Osteoblast (primary cell): ENCODE measurements at regions not wholly inside any gene's neighbourhood (a gene's known extent, or its start where the extent isn't known, plus 50 kb on each side); places are given as distances from the start of the nearest gene placed in this dataset.

ENCODE experiments used
- DNase-seq: peaks from one replicate; pipeline ENCODE4 v3.0.0; 2011; ENCODE audit warnings: low spot score, mixed read lengths; ENCODE audit not compliant: insufficient read length; ENCODE audit errors: missing footprints
- H2AFZ ChIP-seq: 2 replicates; pipeline ENCODE4 v1.6.0; 2011; ENCODE audit warnings: mild to moderate bottlenecking, low read length
- H3K27ac ChIP-seq: 2 replicates; pipeline ENCODE4 v1.5.1; 2011; ENCODE audit warnings: mild to moderate bottlenecking, low read depth, low read length, moderate library complexity
- H3K27me3 ChIP-seq: 2 replicates; pipeline ENCODE4 v1.6.0; 2012; ENCODE audit warnings: mild to moderate bottlenecking, control low read depth, inconsistent platforms, low read length, moderate library complexity; ENCODE audit not compliant: insufficient read depth
- H3K36me3 ChIP-seq: 2 replicates; pipeline ENCODE4 v1.5.1; 2011; ENCODE audit warnings: mild to moderate bottlenecking, low read length, control low read depth, moderate library complexity; ENCODE audit not compliant: insufficient read depth
- H3K4me1 ChIP-seq: 2 replicates; pipeline ENCODE4 v1.5.1; 2011; ENCODE audit warnings: mild to moderate bottlenecking, low read length, control low read depth, moderate library complexity; ENCODE audit not compliant: insufficient read depth
- H3K4me2 ChIP-seq: 2 replicates; pipeline ENCODE4 v1.6.0; 2011; ENCODE audit warnings: mild to moderate bottlenecking, low read length; ENCODE audit not compliant: insufficient read depth
- H3K4me3 ChIP-seq: fragments of 200-600 bp; sonication (generic); 3 replicates; pipeline ENCODE4 v1.5.1; 2012; ENCODE audit warnings: mild to moderate bottlenecking, low read length, inconsistent platforms; ENCODE audit not compliant: insufficient read depth
- H3K79me2 ChIP-seq: 2 replicates; pipeline ENCODE4 v1.6.0; 2012; ENCODE audit warnings: mild to moderate bottlenecking, low read length, control low read depth, inconsistent platforms; ENCODE audit not compliant: insufficient read depth
- H3K9me3 ChIP-seq: 2 replicates; pipeline ENCODE4 v1.5.1; 2011; ENCODE audit warnings: low read depth, low read length, control low read depth
- H4K20me1 ChIP-seq: 2 replicates; pipeline ENCODE4 v1.6.0; 2012; ENCODE audit warnings: mild to moderate bottlenecking, low read length, control low read depth; ENCODE audit not compliant: insufficient read depth
- CTCF ChIP-seq: IDR thresholded peaks from 2 replicates; pipeline ENCODE4 v1.5.1; 2011; ENCODE audit warnings: mild to moderate bottlenecking, low read depth, low read length, moderate library complexity; ENCODE audit errors: extremely low read depth

- no peaks in the 10 kb centered on the region for H3K9me3 ChIP-seq
- no peak for DNase-seq
- H4K20me1 ChIP-seq, result no peaks in the 10 kb centered on the region
- H3K79me2 ChIP-seq, result no peaks in the 10 kb centered on the region
- H3K27ac ChIP-seq, result no peak overlapping the region
- no peak overlapping the region for H3K4me2 ChIP-seq
- H3K36me3 ChIP-seq, result no peaks in the 10 kb centered on the region
- TF ChIP-seq CTCF, result no peak
- H3K27me3 ChIP-seq, result no peaks in the 10 kb centered on the region
- H3K4me3 ChIP-seq, result no peak overlapping the region
- H2AFZ ChIP-seq, result no peak overlapping the region
- no peaks in the 10 kb centered on the region for H3K4me1 ChIP-seq
Measured at GRCh38 chr3:164208821-164209220, 869.5 kb downstream of the SI start.

- Histone ChIP-seq H3K4me1 (no peaks in the 10 kb centered on the region), H3K4me3 (no peak overlapping the region), H2AFZ (no peak overlapping the region), H4K20me1 (no peaks in the 10 kb centered on the region), H3K4me2 (no peak overlapping the region), H3K36me3 (no peaks in the 10 kb centered on the region), H3K79me2 (no peaks in the 10 kb centered on the region), H3K27ac (no peak overlapping the region), H3K27me3 (no peaks in the 10 kb centered on the region), H3K9me3 (no peaks in the 10 kb centered on the region)
- no peak for TF ChIP-seq CTCF
- no peak for DNase-seq
Measured at GRCh38 chr3:164208048-164208447, 870.2 kb downstream of the SI start.

- no peaks in the 10 kb centered on the region for H3K4me1 ChIP-seq
- H3K9me3 ChIP-seq, result no peaks in the 10 kb centered on the region
- H3K27ac ChIP-seq, result no peak overlapping the region
- no peak overlapping the region for H3K4me2 ChIP-seq
- DNase-seq, result no peak
- no peaks in the 10 kb centered on the region for H4K20me1 ChIP-seq
- H3K36me3 ChIP-seq, result no peaks in the 10 kb centered on the region
- no peak for TF ChIP-seq CTCF
- H3K27me3 ChIP-seq, result no peaks in the 10 kb centered on the region
- no peak overlapping the region for H3K4me3 ChIP-seq
- H3K79me2 ChIP-seq, result no peaks in the 10 kb centered on the region
- no peak overlapping the region for H2AFZ ChIP-seq
Measured at GRCh38 chr3:164200053-164200823, 878.1 kb downstream of the SI start.

GRCh38 chr3:164196477-164196876 is 881.8 kb downstream of the SI start:
- no peak overlapping the region for H2AFZ ChIP-seq
- no peak overlapping the region for H3K4me2 ChIP-seq
- DNase-seq, result no peak
- no peak overlapping the region for H3K27ac ChIP-seq
- H3K79me2 ChIP-seq, result no peaks in the 10 kb centered on the region
- no peaks in the 10 kb centered on the region for H3K36me3 ChIP-seq
- H3K4me1 ChIP-seq, result no peaks in the 10 kb centered on the region
- H3K27me3 ChIP-seq, result no peaks in the 10 kb centered on the region
- no peaks in the 10 kb centered on the region for H3K9me3 ChIP-seq
- H3K4me3 ChIP-seq, result no peak overlapping the region
- H4K20me1 ChIP-seq, result no peaks in the 10 kb centered on the region
- TF ChIP-seq CTCF, result no peak
